Endodermal cell (in vitro differentiated cells): ENCODE measurements at regions not wholly inside any gene's neighbourhood (a gene's known extent, or its start where the extent isn't known, plus 50 kb on each side); places are given as distances from the start of the nearest gene placed in this dataset.

ENCODE experiments used
- DNase-seq: peaks from one replicate; pipeline ENCODE4 v3.0.0-alpha.2; 2017
- H3K27ac ChIP-seq: 2 replicates; pipeline ENCODE4 v1.5.1; 2013; ENCODE audit warnings: mild to moderate bottlenecking, low read depth, low read length, moderate library complexity
- H3K27me3 ChIP-seq: 2 replicates; pipeline ENCODE4 v1.6.1; 2013; ENCODE audit warnings: mild to moderate bottlenecking, low read length, moderate library complexity; ENCODE audit not compliant: insufficient read depth, control insufficient read depth, poor library complexity, severe bottlenecking
- H3K36me3 ChIP-seq: 2 replicates; pipeline ENCODE4 v1.7.0; 2013; ENCODE audit warnings: mild to moderate bottlenecking, low read length, moderate library complexity; ENCODE audit not compliant: control insufficient read depth, insufficient read depth
- H3K4me1 ChIP-seq: one replicate; pipeline ENCODE4 v1.7.0; 2013; ENCODE audit warnings: low read length; ENCODE audit not compliant: control insufficient read depth, insufficient read depth
- H3K4me3 ChIP-seq: 2 replicates; pipeline ENCODE4 v1.5.1; 2013; ENCODE audit warnings: mild to moderate bottlenecking, low read length, moderate library complexity
- H3K9ac ChIP-seq: 2 replicates; pipeline ENCODE4 v1.6.1; 2013; ENCODE audit warnings: mild to moderate bottlenecking, low read length, moderate library complexity; ENCODE audit not compliant: poor library complexity, severe bottlenecking; ENCODE audit errors: extremely low read depth
- H3K9me3 ChIP-seq: 2 replicates; pipeline ENCODE4 v1.6.1; 2013; ENCODE audit warnings: mild to moderate bottlenecking, low read length, moderate library complexity; ENCODE audit not compliant: control insufficient read depth
- H3K27ac Mint-ChIP-seq: 2 replicates; pipeline ENCODE4 v1.8.0; 2020; ENCODE audit warnings: mixed read lengths
- H3K27me3 Mint-ChIP-seq: 2 replicates; pipeline ENCODE4 v1.8.0; 2021; ENCODE audit warnings: mild to moderate bottlenecking, mixed read lengths; ENCODE audit not compliant: insufficient read depth
- H3K36me3 Mint-ChIP-seq: 2 replicates; pipeline ENCODE4 v1.8.0; 2020; ENCODE audit warnings: low read depth, mixed read lengths
- H3K4me1 Mint-ChIP-seq: 2 replicates; pipeline ENCODE4 v1.8.0; 2020; ENCODE audit warnings: mixed read lengths
- H3K4me3 Mint-ChIP-seq: 2 replicates; pipeline ENCODE4 v1.8.0; 2020; ENCODE audit warnings: mild to moderate bottlenecking, moderate library complexity, mixed read lengths
- H3K9me3 Mint-ChIP-seq: 2 replicates; pipeline ENCODE4 v1.8.0; 2020; ENCODE audit warnings: mild to moderate bottlenecking, mixed read lengths
- WGBS, 2 experiments: methylation state at CpG; one replicate each; pipeline versions ENCODE4 v1.1.5 to v1.1.7; 2013; ENCODE audit warnings: missing lambda C conversion rate in 2 of 2, mixed read lengths in 1 of 2; ENCODE audit not compliant: insufficient coverage in 1 of 2, insufficient read length in 1 of 2; 5-methylcytosine and 5-hydroxymethylcytosine counted together
- TF ChIP-seq, protein P1 (sequence below): fragments of 200-600 bp; sonication (generic); conservative IDR thresholded peaks from 2 replicates; pipeline ENCODE4 v1.5.0; 2021; ENCODE audit warnings: antibody characterized with exemption, mild to moderate bottlenecking

DNA sequence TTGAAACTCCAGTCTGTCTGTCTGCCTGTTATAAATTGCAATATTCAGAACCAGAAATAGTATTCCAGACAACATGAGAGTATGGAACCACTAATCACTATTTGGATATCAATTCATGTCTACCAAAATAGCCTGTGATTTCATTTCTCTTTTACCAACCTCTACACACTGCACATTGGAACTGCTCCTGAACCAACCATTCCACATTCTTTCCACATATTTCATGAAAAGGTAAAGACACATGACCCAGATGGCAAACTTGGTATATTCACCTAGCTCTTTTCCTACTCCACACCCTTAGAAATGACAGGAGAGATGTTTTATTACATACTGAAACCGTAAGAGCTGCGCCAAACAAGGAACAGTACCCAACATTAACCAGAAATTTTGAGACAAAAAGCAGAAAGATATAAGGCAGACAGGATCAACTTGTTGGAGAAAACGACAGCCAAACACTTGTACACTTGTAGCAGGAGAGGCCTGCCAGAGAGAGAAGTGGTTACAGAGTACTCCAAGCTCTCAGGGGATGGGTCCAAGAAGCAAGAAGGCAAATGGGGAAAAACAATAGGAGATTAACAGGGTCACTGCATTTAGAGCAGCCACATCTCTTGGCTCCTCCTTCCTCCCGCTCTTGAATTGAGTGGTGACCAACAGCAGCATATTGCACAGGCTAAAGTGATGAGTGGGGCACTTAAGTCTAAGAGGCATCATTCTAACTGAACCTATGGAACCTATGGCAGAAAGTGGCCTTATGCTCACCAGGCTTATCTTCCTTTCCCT lies 148.7 kb downstream of the SETD4 start:
- Histone ChIP-seq H3K9ac (no peak overlapping the region), H3K36me3 (no peaks in the 10 kb centered on the region), H3K4me1 (peaks cover 3% of the 10 kb centered on the region), H3K9me3 (peaks cover 6% of the 10 kb centered on the region), H3K4me3 (no peak overlapping the region), H3K27me3 (no peaks in the 10 kb centered on the region), H3K27ac (no peak overlapping the region)
- no peaks in the 10 kb centered on the region for H3K36me3 Mint-ChIP-seq
- no peak overlapping the region for H3K4me3 Mint-ChIP-seq
- TF ChIP-seq, protein P1, sequence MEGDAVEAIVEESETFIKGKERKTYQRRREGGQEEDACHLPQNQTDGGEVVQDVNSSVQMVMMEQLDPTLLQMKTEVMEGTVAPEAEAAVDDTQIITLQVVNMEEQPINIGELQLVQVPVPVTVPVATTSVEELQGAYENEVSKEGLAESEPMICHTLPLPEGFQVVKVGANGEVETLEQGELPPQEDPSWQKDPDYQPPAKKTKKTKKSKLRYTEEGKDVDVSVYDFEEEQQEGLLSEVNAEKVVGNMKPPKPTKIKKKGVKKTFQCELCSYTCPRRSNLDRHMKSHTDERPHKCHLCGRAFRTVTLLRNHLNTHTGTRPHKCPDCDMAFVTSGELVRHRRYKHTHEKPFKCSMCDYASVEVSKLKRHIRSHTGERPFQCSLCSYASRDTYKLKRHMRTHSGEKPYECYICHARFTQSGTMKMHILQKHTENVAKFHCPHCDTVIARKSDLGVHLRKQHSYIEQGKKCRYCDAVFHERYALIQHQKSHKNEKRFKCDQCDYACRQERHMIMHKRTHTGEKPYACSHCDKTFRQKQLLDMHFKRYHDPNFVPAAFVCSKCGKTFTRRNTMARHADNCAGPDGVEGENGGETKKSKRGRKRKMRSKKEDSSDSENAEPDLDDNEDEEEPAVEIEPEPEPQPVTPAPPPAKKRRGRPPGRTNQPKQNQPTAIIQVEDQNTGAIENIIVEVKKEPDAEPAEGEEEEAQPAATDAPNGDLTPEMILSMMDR, result no peak
- peaks cover 11% of the 10 kb centered on the region for H3K9me3 Mint-ChIP-seq
- no peaks in the 10 kb centered on the region for H3K4me1 Mint-ChIP-seq
- DNase-seq, result no peak
- no peaks in the 10 kb centered on the region for H3K27me3 Mint-ChIP-seq
- H3K27ac Mint-ChIP-seq, result no peak overlapping the region
- 92 to 100% methylated on average over 4 of the region's 4 CpGs for WGBS, 2 experiments

- 85% methylated on average over 1 of the region's 1 CpG; no CpG with 5 or more reads in 1 of the 2 experiments for WGBS, 2 experiments
- no peak overlapping the region for H3K27ac ChIP-seq
- H3K4me1 Mint-ChIP-seq, result no peaks in the 10 kb centered on the region
- no peaks in the 10 kb centered on the region for H3K27me3 ChIP-seq
- H3K4me3 Mint-ChIP-seq, result no peak overlapping the region
- no peak overlapping the region for H3K27ac Mint-ChIP-seq
- no peaks in the 10 kb centered on the region for H3K36me3 ChIP-seq
- no peaks in the 10 kb centered on the region for H3K36me3 Mint-ChIP-seq
- H3K4me3 ChIP-seq, result no peak overlapping the region
- no peaks in the 10 kb centered on the region for H3K9me3 ChIP-seq
- H3K27me3 Mint-ChIP-seq, result peaks cover 2% of the 10 kb centered on the region
- peaks cover 3% of the 10 kb centered on the region for H3K4me1 ChIP-seq
- H3K9me3 Mint-ChIP-seq, result no peaks in the 10 kb centered on the region
- TF ChIP-seq, protein P1, result no peak
- no peak overlapping the region for H3K9ac ChIP-seq
- no peak for DNase-seq
Measured at GRCh38 chr21:35909456-35910223, 150.7 kb downstream of the SETD4 start.

- H3K27ac Mint-ChIP-seq, result no peak overlapping the region
- Histone ChIP-seq H3K4me3 (no peak overlapping the region), H3K36me3 (no peaks in the 10 kb centered on the region), H3K27me3 (no peaks in the 10 kb centered on the region), H3K27ac (no peak overlapping the region), H3K9ac (no peak overlapping the region), H3K9me3 (no peaks in the 10 kb centered on the region), H3K4me1 (peaks cover 3% of the 10 kb centered on the region)
- DNase-seq, result no peak
- 88 to 92% methylated on average over 2 to 5 of the region's 5 CpGs for WGBS, 2 experiments
- no peak overlapping the region for H3K4me3 Mint-ChIP-seq
- TF ChIP-seq, protein P1, result no peak
- no peaks in the 10 kb centered on the region for H3K4me1 Mint-ChIP-seq
- peaks cover 3% of the 10 kb centered on the region for H3K27me3 Mint-ChIP-seq
- no peaks in the 10 kb centered on the region for H3K9me3 Mint-ChIP-seq
- H3K36me3 Mint-ChIP-seq, result no peaks in the 10 kb centered on the region
Measured at GRCh38 chr21:35908311-35909078, 151.8 kb downstream of the SETD4 start.
